IMR-90 (cell line): ENCODE measurements at regions not wholly inside any gene's neighbourhood (a gene's known extent, or its start where the extent isn't known, plus 50 kb on each side); places are given as distances from the start of the nearest gene placed in this dataset.
"Not testable (repeated sequence)": the region's sequence is repeated elsewhere in the genome, so short reads cannot be mapped to it uniquely, and the experiment has no call there.

Experiments
- ATAC-seq: fragments of 200-7000 bp; cut with Tn5 transposase; 2 replicates; pipeline ENCODE4 v1.9.1; 2020; ENCODE audit warnings: low read depth, mild to moderate bottlenecking, moderate library complexity
- BruUV-seq: library from RNA; stranded (reverse); fragments of 400-500 nt; replicated peaks from 2 replicates; lab custom pipeline; 2021; lab: Mats Ljungman, UMichigan
- CTCF ChIA-PET: fragments of 300-600 bp; formaldehyde crosslinking; extraction: SDS; loops from one replicate; lab custom pipeline; 2021; ENCODE audit warnings: antibody characterized with exemption; lab: Yijun Ruan, JAX
- POLR2A ChIA-PET: fragments of 300-600 bp; sonication (Branson Sonifier 250); formaldehyde crosslinking; loops from one replicate; lab custom pipeline; 2022; ENCODE audit warnings: antibody characterized with exemption; ENCODE audit not compliant: unreplicated experiment; lab: Charles Lee
- DNase-seq: peaks from one replicate; pipeline ENCODE4 v3.0.0; 2013
- H2AFZ ChIP-seq: replicated peaks from 2 replicates; pipeline ENCODE3; 2013; ENCODE audit warnings: low read length, mild to moderate bottlenecking; ENCODE audit not compliant: poor library complexity
- H2AK5ac ChIP-seq: 2 replicates; pipeline ENCODE4 v1.6.1; 2013; ENCODE audit warnings: low read depth, low read length, inconsistent platforms
- H2AK9ac ChIP-seq: replicated peaks from 2 replicates; pipeline ENCODE3; 2013; ENCODE audit warnings: mild to moderate bottlenecking, low read depth, low read length, moderate library complexity; ENCODE audit not compliant: poor library complexity
- H2BK120ac ChIP-seq: 2 replicates; pipeline ENCODE4 v1.6.1; 2013; ENCODE audit warnings: low read depth, low read length, inconsistent platforms
- H2BK15ac ChIP-seq: 3 replicates; pipeline ENCODE4 v1.6.1; 2013; ENCODE audit warnings: low read depth, low read length, inconsistent platforms
- H2BK20ac ChIP-seq: 2 replicates; pipeline ENCODE4 v1.6.1; 2013; ENCODE audit warnings: low read depth, mild to moderate bottlenecking, inconsistent platforms, low read length, moderate library complexity
- H2BK5ac ChIP-seq: 2 replicates; pipeline ENCODE4 v1.6.1; 2013; ENCODE audit warnings: mild to moderate bottlenecking, low read depth, low read length, inconsistent platforms; ENCODE audit not compliant: poor library complexity, severe bottlenecking
- H3K14ac ChIP-seq: replicated peaks from 2 replicates; pipeline ENCODE4 v1.6.1; 2013; ENCODE audit warnings: low read depth, low read length, inconsistent platforms
- H3K18ac ChIP-seq: 2 replicates; pipeline ENCODE4 v1.6.1; 2013; ENCODE audit warnings: low read depth, low read length, control low read depth
- H3K23ac ChIP-seq: 2 replicates; pipeline ENCODE4 v1.6.1; 2013; ENCODE audit warnings: low read depth, low read length, inconsistent platforms
- H3K27ac ChIP-seq: 2 replicates; pipeline ENCODE4 v1.5.1; 2013; ENCODE audit warnings: mild to moderate bottlenecking, control low read depth, low read length; ENCODE audit not compliant: insufficient read depth
- H3K27me3 ChIP-seq: 2 replicates; pipeline ENCODE4 v1.6.1; 2013; ENCODE audit warnings: low read length; ENCODE audit not compliant: control insufficient read depth, insufficient read depth
- H3K36me3 ChIP-seq: 2 replicates; pipeline ENCODE4 v1.6.1; 2013; ENCODE audit warnings: low read length, mixed read lengths; ENCODE audit not compliant: control insufficient read depth, insufficient read depth
- H3K4ac ChIP-seq: 2 replicates; pipeline ENCODE4 v1.6.1; 2013; ENCODE audit warnings: low read depth, low read length, inconsistent platforms
- H3K4me1 ChIP-seq: 2 replicates; pipeline ENCODE4 v1.6.1; 2013; ENCODE audit warnings: low read length, mixed read lengths; ENCODE audit not compliant: control insufficient read depth, insufficient read depth
- H3K4me2 ChIP-seq: 2 replicates; pipeline ENCODE4 v1.6.1; 2013; ENCODE audit warnings: low read depth, mild to moderate bottlenecking, control low read depth, low read length, moderate library complexity
- H3K4me3 ChIP-seq: 2 replicates; pipeline ENCODE4 v1.5.1; 2013; ENCODE audit warnings: low read depth, mild to moderate bottlenecking, control low read depth, low read length, moderate library complexity; ENCODE audit not compliant: insufficient read depth
- H3K56ac ChIP-seq: 2 replicates; pipeline ENCODE4 v1.6.1; 2013; ENCODE audit warnings: low read length, inconsistent platforms; ENCODE audit not compliant: insufficient read depth; ENCODE audit errors: extremely low read depth
- H3K79me1 ChIP-seq, 2 experiments: 2 replicates each; pipeline ENCODE4 v1.6.1; 2013; ENCODE audit warnings: low read length in 2 of 2, inconsistent platforms in 1 of 2, low read depth in 1 of 2
- H3K9ac ChIP-seq: 2 replicates; pipeline ENCODE4 v1.6.1; 2013; ENCODE audit warnings: low read depth, low read length, control low read depth
- H3K9me1 ChIP-seq: 2 replicates; pipeline ENCODE4 v1.6.1; 2013; ENCODE audit warnings: low read length, inconsistent platforms; ENCODE audit not compliant: insufficient read depth
- H3K9me3 ChIP-seq: 2 replicates; pipeline ENCODE4 v1.6.1; 2013; ENCODE audit warnings: low read length; ENCODE audit not compliant: control insufficient read depth, insufficient read depth
- H4K20me1 ChIP-seq: 2 replicates; pipeline ENCODE4 v1.6.1; 2013; ENCODE audit warnings: low read length, inconsistent platforms; ENCODE audit not compliant: insufficient read depth
- H4K5ac ChIP-seq: 2 replicates; pipeline ENCODE4 v1.6.1; 2013; ENCODE audit warnings: mild to moderate bottlenecking, low read depth, low read length, control low read depth
- H4K8ac ChIP-seq, 2 experiments: 2 replicates each; pipeline ENCODE4 v1.6.1; 2013; ENCODE audit warnings: low read depth in 2 of 2, low read length in 2 of 2, control low read depth in 1 of 2, inconsistent platforms in 1 of 2
- H4K91ac ChIP-seq: 2 replicates; pipeline ENCODE4 v1.6.1; 2013; ENCODE audit warnings: low read depth, low read length, inconsistent platforms; ENCODE audit not compliant: insufficient read depth
- CEBPB ChIP-seq: IDR thresholded peaks from 2 replicates; pipeline ENCODE4 v1.6.1; 2012; ENCODE audit warnings: low read depth, low read length, improper control_type of control experiment
- WGBS, 2 experiments: methylation state at CpG; one replicate each; pipeline versions ENCODE4 v1.1.5 to v1.1.7; 2013; ENCODE audit warnings: missing lambda C conversion rate in 2 of 2; ENCODE audit not compliant: insufficient read length in 1 of 2; ENCODE audit errors: extremely low coverage in 2 of 2; 5-methylcytosine and 5-hydroxymethylcytosine counted together
- dilution Hi-C: fragments of 300-500 bp; cut with HindIII; formaldehyde crosslinking; loops from one replicate; pipeline ENCODE4 v1.14.3; 2018; ENCODE audit warnings: low sequenced_read_pairs; ENCODE audit not compliant: unreplicated experiment
- in situ Hi-C: fragments of 300-500 bp; cut with MboI; formaldehyde crosslinking; loops from 3 replicates; pipeline ENCODE4 v1.14.3; 2019; ENCODE audit warnings: low sequenced_read_pairs, inconsistent platforms, mixed read lengths
- intact Hi-C: fragments of 100-400 bp; cut with micrococcal nuclease; formaldehyde crosslinking; loops from 2 replicates; pipeline ENCODE4 v1.10.0; 2022

DNA sequence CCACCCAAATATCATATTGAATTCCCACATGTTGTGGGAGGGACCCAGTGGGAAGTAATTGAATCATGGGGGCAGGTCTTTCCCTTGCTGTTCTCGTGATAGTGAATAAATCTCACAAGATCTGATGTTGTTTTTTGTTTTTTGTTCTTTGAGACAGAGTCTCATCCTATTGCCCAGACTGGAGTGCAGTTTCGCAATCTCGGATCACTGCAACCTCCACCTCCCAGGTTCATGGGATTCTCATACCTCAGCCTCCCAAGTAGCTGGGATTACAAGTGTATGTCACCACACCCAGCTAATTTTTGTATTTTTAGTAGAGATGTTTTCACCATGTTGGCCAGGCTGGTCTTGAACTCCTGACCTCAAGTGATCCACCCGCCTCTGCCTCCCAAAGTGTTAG lies 552.6 kb upstream of the VRK2 start:
- H4K20me1 ChIP-seq, H2AK5ac ChIP-seq, H3K9me3 ChIP-seq, H2AK9ac ChIP-seq, H3K4me3 ChIP-seq, H3K4ac ChIP-seq, H2BK5ac ChIP-seq, H4K91ac ChIP-seq, H3K18ac ChIP-seq, H4K5ac ChIP-seq, intact Hi-C loops, H3K56ac ChIP-seq, H2AFZ ChIP-seq, H4K8ac ChIP-seq, H3K27ac ChIP-seq, H3K79me1 ChIP-seq, dilution Hi-C loops, H3K9ac ChIP-seq, H3K23ac ChIP-seq, H3K36me3 ChIP-seq, H2BK20ac ChIP-seq, in situ Hi-C loops, H3K14ac ChIP-seq, CTCF ChIA-PET, H2BK120ac ChIP-seq, H3K27me3 ChIP-seq, DNase-seq, POLR2A ChIA-PET, ATAC-seq, H3K9me1 ChIP-seq, H2BK15ac ChIP-seq, H3K4me2 ChIP-seq, H3K4me1 ChIP-seq, BruUV-seq: not testable (repeated sequence)
- peak; percentile 19; the same call in 1 of the 2 replicates for TF ChIP-seq CEBPB
- no CpG with 5 or more reads among the region's 4 CpGs for WGBS, 2 experiments
